ENCODE measurements at regions not wholly inside any gene's neighbourhood (a gene's known extent, or its start where the extent isn't known, plus 50 kb on each side); places are given as distances from the start of the nearest gene placed in this dataset.

DNA sequence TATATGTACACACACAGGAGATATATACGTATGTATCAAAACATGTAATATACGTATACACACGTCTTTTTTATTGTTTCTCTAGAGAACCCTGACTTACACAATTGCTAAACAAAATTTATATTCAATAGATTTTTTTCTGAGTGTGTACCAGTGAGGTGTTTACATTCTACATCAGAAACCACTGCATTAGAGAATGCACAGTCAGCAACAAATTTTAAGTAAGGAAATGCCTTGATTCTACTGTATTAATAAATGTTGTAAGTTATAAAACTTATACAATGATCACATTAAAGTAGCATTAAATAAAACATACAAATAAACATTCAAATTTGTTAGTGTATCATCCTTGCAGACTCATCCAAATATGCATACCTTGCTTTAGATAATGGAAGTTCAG is 376.4 kb upstream of the FAM98A start:
- Mint-ChIP-seq H3K4me3 (ENCODE audit: low read depth, unreplicated experiment) (no peak overlapping the region), H3K9me3 (ENCODE audit: low read depth, unreplicated experiment) (peaks cover 17% of the 10 kb centered on the region), H3K4me1 (ENCODE audit: low read depth, unreplicated experiment) (no peaks in the 10 kb centered on the region), H3K27ac (ENCODE audit: unreplicated experiment) (no peak overlapping the region), H3K36me3 (ENCODE audit: insufficient read depth, unreplicated experiment) (no peaks in the 10 kb centered on the region), H3K27me3 (ENCODE audit: unreplicated experiment) (no peaks in the 10 kb centered on the region)
- no peak for DNase-seq
- intact Hi-C loops (cut with micrococcal nuclease; ENCODE audit: unreplicated experiment) = no loop called here
- TF ChIP-seq, protein P1, sequence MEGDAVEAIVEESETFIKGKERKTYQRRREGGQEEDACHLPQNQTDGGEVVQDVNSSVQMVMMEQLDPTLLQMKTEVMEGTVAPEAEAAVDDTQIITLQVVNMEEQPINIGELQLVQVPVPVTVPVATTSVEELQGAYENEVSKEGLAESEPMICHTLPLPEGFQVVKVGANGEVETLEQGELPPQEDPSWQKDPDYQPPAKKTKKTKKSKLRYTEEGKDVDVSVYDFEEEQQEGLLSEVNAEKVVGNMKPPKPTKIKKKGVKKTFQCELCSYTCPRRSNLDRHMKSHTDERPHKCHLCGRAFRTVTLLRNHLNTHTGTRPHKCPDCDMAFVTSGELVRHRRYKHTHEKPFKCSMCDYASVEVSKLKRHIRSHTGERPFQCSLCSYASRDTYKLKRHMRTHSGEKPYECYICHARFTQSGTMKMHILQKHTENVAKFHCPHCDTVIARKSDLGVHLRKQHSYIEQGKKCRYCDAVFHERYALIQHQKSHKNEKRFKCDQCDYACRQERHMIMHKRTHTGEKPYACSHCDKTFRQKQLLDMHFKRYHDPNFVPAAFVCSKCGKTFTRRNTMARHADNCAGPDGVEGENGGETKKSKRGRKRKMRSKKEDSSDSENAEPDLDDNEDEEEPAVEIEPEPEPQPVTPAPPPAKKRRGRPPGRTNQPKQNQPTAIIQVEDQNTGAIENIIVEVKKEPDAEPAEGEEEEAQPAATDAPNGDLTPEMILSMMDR (IDR thresholded peaks at IDR 0.05; ENCODE audit: unreplicated experiment) = no peak
- no TSS peak for BruUV-seq (replicated peaks)
- CTCF ChIA-PET = no interaction called here

DNA sequence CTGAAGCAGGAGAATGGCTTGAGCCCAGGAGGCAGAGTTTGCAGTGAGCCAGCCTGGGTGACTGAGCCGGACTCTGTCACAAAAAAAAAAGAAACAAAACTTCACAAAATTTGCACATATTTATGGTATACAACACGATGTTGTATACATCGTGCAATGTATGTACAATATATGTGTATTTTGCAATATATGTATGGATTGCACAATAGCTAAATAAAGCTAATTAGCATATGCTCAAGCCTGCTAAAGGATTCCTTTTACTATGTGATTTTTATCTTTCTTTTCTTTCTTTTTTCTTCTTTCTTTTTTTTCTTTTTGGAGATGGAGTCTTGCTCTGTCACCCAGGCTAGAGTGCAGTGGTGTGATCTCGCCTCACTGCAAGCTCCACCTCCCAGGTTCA is 368.0 kb upstream of the FAM98A start:
- intact Hi-C loops (cut with micrococcal nuclease; ENCODE audit: unreplicated experiment) = no loop called here
- TF ChIP-seq, protein P1 (IDR thresholded peaks at IDR 0.05; ENCODE audit: unreplicated experiment) = no peak

DNA sequence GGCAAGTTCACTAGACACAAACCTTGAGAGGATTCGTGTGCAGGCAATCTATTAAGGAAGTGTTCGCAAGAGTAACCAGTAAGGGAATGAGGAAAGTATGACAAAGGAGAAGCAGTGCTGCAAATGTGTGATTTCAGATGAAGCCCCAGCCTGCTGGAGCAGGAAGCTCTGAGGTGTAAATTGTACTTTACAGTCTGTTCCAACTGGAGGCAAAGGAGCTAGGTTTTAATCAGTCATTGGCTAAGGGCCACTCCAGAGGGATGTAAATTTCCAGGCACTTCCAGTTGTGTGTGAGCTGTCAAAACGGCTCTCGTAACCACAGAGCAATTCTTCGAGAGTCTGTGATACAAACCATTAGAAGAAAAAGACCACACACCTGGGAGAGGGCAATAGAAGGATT is 359.5 kb upstream of the FAM98A start:
- CTCF ChIA-PET = no interaction called here
- no peak overlapping the region for H3K4me3 Mint-ChIP-seq (ENCODE audit: low read depth, unreplicated experiment)
- peaks cover 5% of the 10 kb centered on the region for H3K9me3 Mint-ChIP-seq (ENCODE audit: low read depth, unreplicated experiment)
- no TSS peak for BruUV-seq (replicated peaks)
- no peaks in the 10 kb centered on the region for H3K27me3 Mint-ChIP-seq (ENCODE audit: unreplicated experiment)
- intact Hi-C loops (cut with micrococcal nuclease; ENCODE audit: unreplicated experiment) = no loop called here
- no peak for DNase-seq
- H3K4me1 Mint-ChIP-seq (ENCODE audit: low read depth, unreplicated experiment) = no peaks in the 10 kb centered on the region
- TF ChIP-seq, protein P1 (IDR thresholded peaks at IDR 0.05; ENCODE audit: unreplicated experiment) = no peak
- H3K36me3 Mint-ChIP-seq (ENCODE audit: insufficient read depth, unreplicated experiment) = no peaks in the 10 kb centered on the region
- H3K27ac Mint-ChIP-seq (ENCODE audit: unreplicated experiment) = no peak overlapping the region

More for the DNA sequence above, 368.0 kb upstream of the FAM98A start:
- no peaks in the 10 kb centered on the region for H3K4me1 Mint-ChIP-seq (ENCODE audit: low read depth, unreplicated experiment)
- H3K4me3 Mint-ChIP-seq (ENCODE audit: low read depth, unreplicated experiment) = no peak overlapping the region
- CTCF ChIA-PET = no interaction called here
- H3K27me3 Mint-ChIP-seq (ENCODE audit: unreplicated experiment) = no peaks in the 10 kb centered on the region
- H3K36me3 Mint-ChIP-seq (ENCODE audit: insufficient read depth, unreplicated experiment) = no peaks in the 10 kb centered on the region
- H3K9me3 Mint-ChIP-seq (ENCODE audit: low read depth, unreplicated experiment) = peaks cover 6% of the 10 kb centered on the region
- DNase-seq = no peak
- no TSS peak for BruUV-seq (replicated peaks)
- no peak overlapping the region for H3K27ac Mint-ChIP-seq (ENCODE audit: unreplicated experiment)

DNA sequence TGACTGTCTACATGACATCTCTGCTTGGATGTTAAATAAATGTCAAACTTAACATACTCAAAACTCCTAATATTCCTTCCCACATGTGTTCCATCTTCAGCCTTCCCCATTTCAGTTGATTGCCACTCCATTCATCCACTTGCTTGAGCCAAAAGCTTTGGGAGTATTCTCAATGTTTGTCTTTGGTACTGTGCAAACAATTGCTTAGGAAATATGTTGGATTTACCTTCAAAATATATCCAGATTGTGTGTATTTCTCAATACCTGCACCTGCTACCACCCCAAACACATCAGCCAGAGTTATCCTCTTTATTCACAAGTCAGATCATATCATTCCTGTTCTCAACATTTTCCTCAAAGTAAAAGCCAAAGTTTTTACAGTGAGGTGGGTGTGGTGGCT is 350.3 kb upstream of the FAM98A start:
- no peak overlapping the region for H3K4me3 Mint-ChIP-seq (ENCODE audit: low read depth, unreplicated experiment)
- no peaks in the 10 kb centered on the region for H3K27me3 Mint-ChIP-seq (ENCODE audit: unreplicated experiment)
- TF ChIP-seq, protein P1 (IDR thresholded peaks at IDR 0.05; ENCODE audit: unreplicated experiment) = no peak
- peaks cover 23% of the 10 kb centered on the region for H3K9me3 Mint-ChIP-seq (ENCODE audit: low read depth, unreplicated experiment)
- H3K27ac Mint-ChIP-seq (ENCODE audit: unreplicated experiment) = no peak overlapping the region
- no peak for DNase-seq
- intact Hi-C loops (cut with micrococcal nuclease; ENCODE audit: unreplicated experiment) = no loop called here
- CTCF ChIA-PET = interaction anchor here (0.7 kb wide), 1 partner anchor 12 kb away, joined by 3 read pairs; no protein-coding TSS in a partner anchor
- no TSS peak for BruUV-seq (replicated peaks)
- no peaks in the 10 kb centered on the region for H3K4me1 Mint-ChIP-seq (ENCODE audit: low read depth, unreplicated experiment)
- no peaks in the 10 kb centered on the region for H3K36me3 Mint-ChIP-seq (ENCODE audit: insufficient read depth, unreplicated experiment)
